SIG-M5 treated with dmso at 0.1 percent for 504 hours (cell line): ENCODE measurements at regions not wholly inside any gene's neighbourhood (a gene's known extent, or its start where the extent isn't known, plus 50 kb on each side); places are given as distances from the start of the nearest gene placed in this dataset.

ENCODE experiments used
- DNase-seq: peaks from one replicate; lab custom pipeline; 2025; ENCODE audit not compliant: unreplicated experiment; lab: John Stamatoyannopoulos, UW

- no peak for DNase-seq
These were observed 881.3 kb upstream of the SEL1L start for GRCh38 chr14:82414853-82415539.

DNA sequence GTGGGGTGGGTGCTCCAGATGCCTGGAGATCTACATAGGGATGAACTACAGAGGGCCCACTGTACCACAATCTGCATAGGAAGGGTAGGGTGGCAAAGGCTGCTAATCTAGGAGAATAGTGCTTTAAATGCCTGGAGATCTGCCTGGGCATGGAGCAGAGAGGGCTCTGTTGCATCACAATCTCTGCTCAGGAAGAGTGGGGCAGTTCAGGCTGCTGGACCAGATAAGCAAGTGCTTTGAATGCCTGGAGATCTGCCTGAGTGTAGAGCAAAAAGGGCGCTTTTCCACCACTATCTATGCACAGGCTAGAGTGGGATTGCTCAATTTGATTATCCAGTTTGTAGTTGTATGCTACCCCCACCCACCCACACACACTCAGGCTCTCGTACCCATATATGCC lies 886.3 kb upstream of the SEL1L start:
- no peak for DNase-seq

DNA sequence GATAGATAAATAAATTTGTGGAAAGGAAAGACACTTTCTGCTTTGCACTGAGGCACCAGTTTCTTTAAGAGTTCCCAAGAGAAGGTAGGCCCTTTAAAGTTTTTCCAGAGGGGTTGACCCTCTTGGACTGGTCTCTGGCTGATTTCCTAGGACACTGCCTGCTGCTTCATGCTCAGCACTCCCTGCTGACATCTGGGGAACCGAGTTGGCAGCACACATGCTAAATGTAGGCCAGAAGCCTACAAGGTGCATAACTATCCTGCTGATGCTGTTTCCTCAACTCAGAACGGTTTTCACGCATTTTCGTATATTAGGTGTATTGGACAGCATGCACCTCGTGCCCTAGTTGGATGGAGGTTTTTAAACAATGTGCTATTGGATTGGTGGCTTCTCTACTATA lies 887.2 kb upstream of the SEL1L start:
- no peak for DNase-seq

DNA sequence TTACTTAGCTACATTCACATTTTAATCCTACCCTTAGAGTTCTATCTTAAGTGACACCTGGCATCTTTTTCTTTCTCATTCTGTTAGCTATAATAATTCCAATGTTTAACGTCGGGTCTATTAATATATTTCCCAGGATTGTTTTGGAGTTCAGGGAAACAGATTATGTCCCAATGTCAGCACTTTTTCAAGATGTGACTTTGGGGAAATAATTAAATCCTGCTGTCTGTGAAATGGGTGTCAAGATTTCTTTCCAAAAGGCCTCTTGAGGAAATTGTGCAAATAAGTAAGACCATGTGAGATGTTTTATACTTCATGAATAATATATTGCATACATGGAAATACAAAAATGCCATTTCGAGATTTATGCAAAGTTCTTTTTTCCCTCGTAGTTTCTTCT lies 887.6 kb upstream of the SEL1L start:
- DNase-seq: no peak

GRCh38 chr14:82422230-82422629 lies 888.6 kb upstream of the SEL1L start:
- DNase-seq: no peak

DNA sequence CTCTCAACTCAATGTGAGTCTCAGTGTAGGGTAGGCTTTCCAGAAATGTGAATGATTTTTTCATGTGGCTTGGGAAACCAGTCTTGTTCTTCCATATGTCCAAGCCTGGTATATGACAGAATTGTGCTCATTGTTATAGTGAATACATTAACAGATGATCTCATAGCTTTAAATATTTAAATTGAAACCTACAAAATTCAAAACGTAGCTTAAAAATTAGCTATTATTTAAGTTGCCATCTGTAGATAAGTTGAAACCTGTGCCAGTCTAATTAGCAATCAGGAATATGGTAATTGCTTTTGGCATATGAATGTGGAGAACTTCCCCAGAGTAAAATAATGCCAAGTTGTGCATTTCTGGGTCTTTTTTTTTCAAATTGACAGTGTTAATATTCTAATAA lies 891.6 kb upstream of the SEL1L start:
- no peak for DNase-seq

GRCh38 chr14:82431031-82431430 lies 897.4 kb upstream of the SEL1L start:
- DNase-seq: no peak

GRCh38 chr14:82432301-82433105 lies 898.9 kb upstream of the SEL1L start:
- DNase-seq: no peak

- no peak for DNase-seq
These were observed 904.8 kb upstream of the SEL1L start for GRCh38 chr14:82438436-82438835.

DNA sequence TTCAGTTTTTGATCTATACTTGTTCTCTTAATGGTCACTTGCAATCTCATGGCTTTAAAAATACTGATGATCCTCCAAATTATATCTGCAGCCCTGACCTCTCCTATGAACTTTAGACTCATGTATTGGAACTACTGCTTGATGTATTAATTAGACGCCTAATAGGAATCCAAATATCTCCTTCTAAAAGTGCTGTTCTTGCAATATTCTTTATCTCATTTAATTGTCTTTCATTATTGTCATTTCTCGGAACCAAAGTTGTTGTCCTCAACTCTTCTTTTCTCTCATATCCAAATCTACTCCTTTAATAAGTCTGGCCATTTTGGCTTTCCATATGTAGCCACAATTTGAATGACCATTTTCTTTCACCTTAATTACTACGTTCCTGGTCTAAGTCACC lies 907.6 kb upstream of the SEL1L start:
- DNase-seq: no peak

DNA sequence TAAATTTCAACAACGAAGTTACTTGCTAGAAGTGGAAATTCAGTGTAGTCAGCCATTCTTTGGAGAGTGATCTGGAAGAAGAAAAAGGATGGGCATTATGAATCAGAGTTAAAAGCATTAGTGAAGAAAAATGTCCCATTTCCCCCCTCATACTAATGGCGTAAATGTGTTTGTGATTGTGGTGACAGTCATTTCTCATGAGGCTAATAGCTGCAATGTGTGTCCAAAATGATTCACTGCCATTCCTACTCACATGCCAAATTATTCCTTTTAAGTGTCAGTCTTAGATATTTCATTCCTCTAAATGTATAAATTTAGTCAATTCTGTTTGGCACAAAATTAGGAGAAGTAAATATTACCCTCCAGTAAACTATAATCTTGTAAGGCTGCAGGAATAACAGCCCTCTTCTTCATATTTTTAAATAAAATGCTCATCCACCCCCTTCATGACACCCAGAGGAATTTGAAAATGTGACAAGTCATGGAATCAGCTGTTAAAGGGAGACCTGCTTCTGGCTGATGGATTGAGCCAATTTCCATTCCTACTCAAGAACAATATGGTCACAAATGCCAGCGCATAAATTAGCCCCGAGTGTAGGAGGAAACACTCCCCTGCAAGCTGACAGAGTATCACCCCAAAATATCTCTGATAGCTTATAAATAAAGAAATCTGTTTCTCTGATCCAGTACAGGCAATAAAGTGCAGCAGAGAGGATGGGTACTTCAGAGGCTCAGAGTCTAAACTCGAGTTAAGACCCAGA lies 912.3 kb upstream of the SEL1L start:
- no peak for DNase-seq

DNA sequence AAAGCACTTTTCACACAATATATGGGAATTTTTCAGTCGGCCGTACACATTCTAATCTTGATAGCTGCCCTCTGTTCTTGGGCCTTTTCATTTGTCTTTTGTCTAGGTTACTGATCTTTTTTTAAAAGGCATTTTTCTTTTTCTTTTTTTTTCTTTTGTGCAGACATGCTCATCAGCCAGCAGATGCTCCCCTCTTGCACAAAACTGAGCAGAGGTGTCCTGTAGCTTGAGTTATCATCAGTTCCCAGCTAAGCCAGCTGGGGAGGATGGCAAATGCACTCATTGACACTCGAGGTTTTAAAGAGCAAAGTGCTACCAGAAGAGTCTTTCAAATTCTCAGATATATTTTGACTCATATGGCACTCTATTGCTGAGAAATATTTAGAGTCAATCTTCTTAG lies 913.9 kb upstream of the SEL1L start:
- no peak for DNase-seq

DNA sequence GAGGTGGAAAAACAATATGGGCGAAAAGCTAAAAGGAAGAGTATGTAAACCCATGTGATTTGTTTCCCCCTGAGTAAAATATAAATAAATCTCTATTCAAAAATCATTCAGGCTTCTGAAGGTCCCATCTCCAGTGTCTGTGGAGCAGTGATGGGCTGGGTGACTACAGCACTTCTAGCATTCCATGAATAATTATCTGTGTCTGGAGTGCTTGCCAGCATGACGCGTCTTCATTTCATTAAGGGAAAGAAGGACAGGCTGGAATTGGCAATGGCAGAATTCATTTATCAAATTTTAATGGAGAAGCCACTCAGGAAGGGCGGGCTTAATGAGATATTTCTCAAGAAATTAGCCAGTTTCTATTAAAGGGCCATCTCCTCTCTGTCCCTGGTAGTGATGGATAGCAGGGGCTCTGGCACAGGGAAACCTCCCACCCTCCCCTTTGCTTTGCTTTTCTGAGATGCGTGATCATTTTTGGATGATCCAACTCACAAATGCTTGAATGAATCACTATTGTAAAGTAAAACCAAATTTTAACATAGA lies 916.3 kb upstream of the SEL1L start:
- DNase-seq: no peak

- DNase-seq: no peak
These were observed 918.0 kb upstream of the SEL1L start for GRCh38 chr14:82451675-82452074.

GRCh38 chr14:82482345-82482744 lies 948.7 kb upstream of the SEL1L start:
- DNase-seq: no peak

GRCh38 chr14:82488473-82488872 lies 954.8 kb upstream of the SEL1L start:
- no peak for DNase-seq

- DNase-seq: no peak
These were observed 956.7 kb upstream of the SEL1L start for GRCh38 chr14:82490397-82490796.

DNA sequence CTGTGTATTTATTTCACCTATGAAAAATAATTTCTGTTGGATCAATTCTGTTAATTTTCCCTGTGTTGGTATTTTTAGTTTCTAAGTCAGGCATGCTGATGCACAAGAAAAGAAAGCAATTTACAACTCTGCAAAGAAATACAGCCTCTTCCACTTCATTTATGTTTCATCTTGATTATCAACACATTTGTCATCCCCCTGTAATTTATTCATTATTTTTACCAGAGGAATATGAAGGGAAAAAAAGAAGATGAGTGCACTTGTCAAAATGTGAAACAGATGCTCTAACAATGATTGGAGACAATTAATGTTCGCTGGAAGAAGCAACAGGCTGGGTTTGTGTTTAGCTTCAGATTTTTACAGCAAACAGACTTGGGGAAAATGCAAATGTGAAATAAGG lies 958.5 kb upstream of the SEL1L start:
- no peak for DNase-seq

GRCh38 chr14:82500222-82500621 lies 966.6 kb upstream of the SEL1L start:
- no peak for DNase-seq

DNA sequence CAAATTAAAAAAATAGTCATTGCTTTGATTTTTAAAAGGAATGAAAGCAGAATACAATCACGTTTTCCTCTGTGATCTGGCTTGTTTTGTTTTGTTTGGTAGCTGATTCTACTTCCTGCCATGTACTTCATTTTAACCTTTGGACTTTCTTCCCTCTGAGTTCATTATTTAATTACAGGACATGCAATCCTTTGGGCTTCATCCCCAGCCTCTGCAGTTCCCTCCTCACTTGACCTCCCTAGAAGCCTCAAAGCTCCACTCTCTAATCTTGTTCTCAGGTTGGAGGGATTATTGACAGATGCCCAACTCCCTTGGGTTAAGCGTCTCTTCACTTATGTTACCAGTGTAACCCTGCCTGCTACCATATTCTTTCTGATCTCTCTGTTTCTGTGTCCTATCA lies 967.9 kb upstream of the SEL1L start:
- no peak for DNase-seq

DNA sequence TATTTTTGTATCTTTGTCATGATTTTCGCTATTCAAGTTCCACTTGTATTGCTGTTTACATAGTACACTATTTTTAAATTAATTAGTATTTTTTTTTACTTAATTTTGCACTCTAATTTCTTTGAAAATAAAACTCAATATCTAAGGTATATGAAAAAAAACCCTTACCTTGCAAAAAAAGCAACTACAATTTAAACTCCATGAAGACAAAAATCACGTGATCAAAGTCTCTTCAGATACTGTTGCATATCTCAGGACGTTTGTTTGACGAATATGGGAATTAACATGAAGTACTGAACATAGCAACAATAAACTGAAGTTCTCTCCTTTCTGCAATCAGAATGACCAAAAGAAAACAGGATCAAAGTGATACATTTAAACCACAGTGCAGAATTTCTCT lies 968.4 kb upstream of the SEL1L start:
- DNase-seq: no peak

DNA sequence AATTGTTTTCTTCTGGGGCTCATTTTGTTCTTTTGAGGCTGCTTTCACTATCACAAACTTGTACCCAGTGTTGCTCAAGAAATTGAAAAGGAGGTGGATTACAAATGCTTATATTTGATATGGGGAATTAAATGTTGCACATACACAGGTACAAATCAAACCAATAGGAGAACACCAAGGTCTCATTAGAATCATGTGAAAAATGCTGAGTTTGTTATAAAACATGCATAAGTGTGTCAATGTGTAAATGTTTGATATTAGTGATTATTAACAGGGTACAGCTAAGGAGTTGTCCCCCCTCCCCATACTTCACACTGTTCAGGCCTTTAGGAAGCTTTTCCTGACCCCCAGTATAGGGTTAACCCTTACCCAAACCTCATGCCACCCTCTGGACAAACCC lies 971.2 kb upstream of the SEL1L start:
- DNase-seq: no peak
